OCI-LY7 (cell line): ENCODE measurements at regions not wholly inside any gene's neighbourhood (a gene's known extent, or its start where the extent isn't known, plus 50 kb on each side); places are given as distances from the start of the nearest gene placed in this dataset.

Experiments
- BruUV-seq: library from RNA; stranded (reverse); fragments of 400-500 nt; replicated peaks from 2 replicates; lab custom pipeline; 2021; lab: Mats Ljungman, UMichigan
- CTCF ChIA-PET: fragments of 300-600 bp; sonication (Branson Sonifier 250); formaldehyde crosslinking; loops from one replicate; lab custom pipeline; 2022; ENCODE audit warnings: antibody characterized with exemption; ENCODE audit not compliant: unreplicated experiment; lab: Charles Lee
- POLR2A ChIA-PET: fragments of 300-600 bp; sonication (Branson Sonifier 250); formaldehyde crosslinking; loops from one replicate; lab custom pipeline; 2022; ENCODE audit warnings: antibody characterized with exemption; lab: Charles Lee
- DNase-seq: peaks from one replicate; pipeline ENCODE4 v3.0.0-alpha.2; 2015; ENCODE audit warnings: low spot score
- H2AFZ ChIP-seq: fragments of 200-600 bp; sonication (generic), shearing (Covaris generic); 2 replicates; pipeline ENCODE4 v1.6.1; 2014; ENCODE audit warnings: mild to moderate bottlenecking, antibody characterized with exemption, low read length, moderate library complexity
- H3K27ac ChIP-seq: fragments of 200-600 bp; sonication (generic); 2 replicates; pipeline ENCODE4 v1.5.1; 2014; ENCODE audit warnings: mixed run types, low read depth, mild to moderate bottlenecking, moderate library complexity, low read length, inconsistent platforms; ENCODE audit not compliant: poor library complexity, severe bottlenecking
- H3K36me3 ChIP-seq: fragments of 200-600 bp; sonication (generic); 2 replicates; pipeline ENCODE4 v1.6.1; 2014; ENCODE audit warnings: mild to moderate bottlenecking, antibody characterized with exemption, low read length, moderate library complexity, mixed read lengths; ENCODE audit not compliant: insufficient read depth
- H3K4me1 ChIP-seq: fragments of 200-600 bp; sonication (generic); 2 replicates; pipeline ENCODE4 v1.5.1; 2014; ENCODE audit warnings: mild to moderate bottlenecking, low read length; ENCODE audit not compliant: insufficient read depth, poor library complexity, severe bottlenecking
- H3K4me2 ChIP-seq: fragments of 200-600 bp; sonication (generic); 2 replicates; pipeline ENCODE4 v1.6.1; 2014; ENCODE audit warnings: mild to moderate bottlenecking, low read length
- H3K4me3 ChIP-seq: fragments of 200-600 bp; sonication (generic); 2 replicates; pipeline ENCODE4 v1.5.1; 2014; ENCODE audit warnings: mild to moderate bottlenecking, low read depth, low read length; ENCODE audit not compliant: poor library complexity, severe bottlenecking
- H3K79me2 ChIP-seq: fragments of 200-600 bp; sonication (generic); 2 replicates; pipeline ENCODE4 v1.6.1; 2016; ENCODE audit warnings: low read depth, mild to moderate bottlenecking, low read length, moderate library complexity, mixed read lengths; ENCODE audit not compliant: insufficient read depth
- H3K9me2 ChIP-seq: fragments of 200-600 bp; sonication (generic); 2 replicates; pipeline ENCODE4 v1.6.1; 2016; ENCODE audit warnings: mild to moderate bottlenecking, low read length, mixed read lengths; ENCODE audit not compliant: insufficient read depth
- H3K9me3 ChIP-seq: fragments of 200-600 bp; sonication (generic); 2 replicates; pipeline ENCODE4 v1.6.1; 2014; ENCODE audit warnings: mild to moderate bottlenecking, mixed run types, low read length, mixed read lengths
- H4K20me1 ChIP-seq: fragments of 200-600 bp; sonication (generic); 2 replicates; pipeline ENCODE4 v1.6.1; 2014; ENCODE audit warnings: mild to moderate bottlenecking, antibody characterized with exemption, low read length, moderate library complexity, mixed read lengths; ENCODE audit not compliant: insufficient read depth
- EZH2phosphoT487 ChIP-seq: fragments of 200-600 bp; sonication (generic); IDR thresholded peaks from 2 replicates; pipeline ENCODE4 v1.6.1; 2018; ENCODE audit warnings: low read depth, borderline replicate concordance, mild to moderate bottlenecking, mixed run types, antibody characterized with exemption, low read length, moderate library complexity, mixed read lengths
- intact Hi-C: fragments of 100-400 bp; cut with micrococcal nuclease; formaldehyde crosslinking; loops from one replicate; pipeline ENCODE4 v1.10.0; 2022; ENCODE audit not compliant: unreplicated experiment
- TF ChIP-seq, protein P1 (sequence below): fragments of 200-600 bp; sonication (generic); conservative IDR thresholded peaks from 2 replicates; pipeline ENCODE4 v1.5.1; 2014; ENCODE audit warnings: mild to moderate bottlenecking, antibody characterized with exemption, low read length, moderate library complexity, mixed read lengths

DNA sequence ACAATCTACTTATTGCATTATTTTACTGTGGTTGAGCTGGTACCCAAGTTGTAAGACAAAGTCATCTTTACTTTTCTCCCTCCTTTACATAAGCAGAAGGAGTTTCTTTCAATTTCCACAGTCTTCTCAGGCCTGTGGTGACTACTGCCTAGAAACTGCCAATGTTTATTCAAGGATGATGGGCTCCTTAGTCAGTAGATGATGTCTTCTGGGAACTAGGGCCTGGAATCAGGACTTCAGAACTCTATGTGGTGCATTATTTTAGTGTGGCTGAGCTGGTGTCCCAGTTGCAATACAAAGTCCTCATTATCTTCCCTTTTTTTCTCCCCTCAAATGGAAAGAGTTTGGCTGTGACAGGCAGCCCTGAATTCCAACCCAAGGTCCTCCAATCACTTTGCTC lies 1762.5 kb downstream of the SI start:
- Histone ChIP-seq H2AFZ (no peak overlapping the region), H3K4me2 (no peak overlapping the region), H3K36me3 (no peaks in the 10 kb centered on the region), H3K4me3 (no peak overlapping the region), H3K9me3 (no peaks in the 10 kb centered on the region), H3K9me2 (no peaks in the 10 kb centered on the region), H4K20me1 (no peaks in the 10 kb centered on the region), H3K27ac (no peak overlapping the region), H3K79me2 (no peaks in the 10 kb centered on the region), H3K4me1 (no peaks in the 10 kb centered on the region)
- no peak for TF ChIP-seq EZH2phosphoT487
- TF ChIP-seq, protein P1, sequence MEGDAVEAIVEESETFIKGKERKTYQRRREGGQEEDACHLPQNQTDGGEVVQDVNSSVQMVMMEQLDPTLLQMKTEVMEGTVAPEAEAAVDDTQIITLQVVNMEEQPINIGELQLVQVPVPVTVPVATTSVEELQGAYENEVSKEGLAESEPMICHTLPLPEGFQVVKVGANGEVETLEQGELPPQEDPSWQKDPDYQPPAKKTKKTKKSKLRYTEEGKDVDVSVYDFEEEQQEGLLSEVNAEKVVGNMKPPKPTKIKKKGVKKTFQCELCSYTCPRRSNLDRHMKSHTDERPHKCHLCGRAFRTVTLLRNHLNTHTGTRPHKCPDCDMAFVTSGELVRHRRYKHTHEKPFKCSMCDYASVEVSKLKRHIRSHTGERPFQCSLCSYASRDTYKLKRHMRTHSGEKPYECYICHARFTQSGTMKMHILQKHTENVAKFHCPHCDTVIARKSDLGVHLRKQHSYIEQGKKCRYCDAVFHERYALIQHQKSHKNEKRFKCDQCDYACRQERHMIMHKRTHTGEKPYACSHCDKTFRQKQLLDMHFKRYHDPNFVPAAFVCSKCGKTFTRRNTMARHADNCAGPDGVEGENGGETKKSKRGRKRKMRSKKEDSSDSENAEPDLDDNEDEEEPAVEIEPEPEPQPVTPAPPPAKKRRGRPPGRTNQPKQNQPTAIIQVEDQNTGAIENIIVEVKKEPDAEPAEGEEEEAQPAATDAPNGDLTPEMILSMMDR: no peak
- ChIA-PET CTCF (no interaction called here), POLR2A (interaction anchor here (0.7 kb wide), 1 partner anchor 908 kb away, joined by 3 read pairs; no protein-coding TSS in a partner anchor)
- BruUV-seq: no TSS peak
- no peak for DNase-seq
- intact Hi-C loops: no loop called here

DNA sequence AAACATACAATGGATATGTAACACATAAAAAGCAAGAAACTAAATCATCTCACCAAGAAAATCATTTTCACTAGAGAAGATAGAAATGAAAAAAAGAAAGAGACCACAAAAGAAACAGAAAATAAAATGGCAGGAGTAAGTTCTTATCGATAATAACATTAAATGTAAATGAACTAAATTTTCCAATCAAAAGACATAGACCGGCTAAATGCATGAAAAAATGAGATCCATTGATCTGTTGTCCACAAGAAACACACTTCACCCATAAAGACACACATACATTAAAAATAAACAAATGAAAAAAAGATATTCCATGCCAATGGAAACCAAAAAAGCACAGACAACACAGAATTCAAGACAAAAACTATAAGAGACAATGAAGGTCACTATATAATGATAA lies 1771.9 kb downstream of the SI start:
- DNase-seq: no peak
- ChIA-PET CTCF (no interaction called here), POLR2A (no interaction called here)
- Histone ChIP-seq H3K79me2 (no peaks in the 10 kb centered on the region), H3K9me2 (no peaks in the 10 kb centered on the region), H4K20me1 (no peaks in the 10 kb centered on the region), H3K27ac (no peak overlapping the region), H3K4me1 (no peaks in the 10 kb centered on the region), H3K9me3 (0 out of 2 replicates have a peak, but pooled peaks cover 6% of the 10 kb centered on the region), H2AFZ (no peak overlapping the region), H3K4me2 (no peak overlapping the region), H3K36me3 (no peaks in the 10 kb centered on the region), H3K4me3 (no peak overlapping the region)
- intact Hi-C loops: no loop called here
- no peak for TF ChIP-seq EZH2phosphoT487
- TF ChIP-seq, protein P1: no peak
- no TSS peak for BruUV-seq

DNA sequence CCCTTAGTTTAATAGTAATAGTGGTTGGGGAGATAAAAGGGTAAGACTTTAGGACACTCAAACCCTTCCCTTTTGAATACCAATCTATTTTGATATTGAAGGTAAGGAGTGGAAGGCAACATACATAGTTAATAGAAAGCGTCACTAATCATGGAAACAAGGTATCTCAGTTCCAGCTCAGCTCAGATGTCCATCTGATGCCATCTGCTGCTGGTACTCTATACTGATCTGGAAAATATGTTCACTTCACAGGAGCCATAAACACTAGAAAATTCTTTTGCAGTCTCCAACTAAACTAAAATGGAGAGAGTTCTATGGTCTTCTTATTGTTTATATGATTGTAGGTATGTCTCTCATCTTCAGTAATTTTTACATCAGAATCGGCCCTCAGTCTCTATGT lies 1777.1 kb downstream of the OTOL1 start:
- CTCF ChIA-PET: no interaction called here
- Histone ChIP-seq H3K4me2 (no peak overlapping the region), H3K9me2 (no peaks in the 10 kb centered on the region), H3K27ac (no peak overlapping the region), H2AFZ (no peak overlapping the region), H4K20me1 (no peaks in the 10 kb centered on the region), H3K4me1 (no peaks in the 10 kb centered on the region), H3K9me3 (no peaks in the 10 kb centered on the region), H3K4me3 (no peak overlapping the region), H3K36me3 (no peaks in the 10 kb centered on the region), H3K79me2 (no peaks in the 10 kb centered on the region)
- TF ChIP-seq, protein P1: no peak
- TF ChIP-seq EZH2phosphoT487: no peak
- no TSS peak for BruUV-seq
- POLR2A ChIA-PET: interaction anchor here (0.5 kb wide), 1 partner anchor 25 kb away, joined by 4 read pairs; no protein-coding TSS in a partner anchor
- no peak for DNase-seq
- intact Hi-C loops: no loop called here
